Uterus (tissue), 2 donors: ENCODE measurements at regions not wholly inside any gene's neighbourhood (a gene's known extent, or its start where the extent isn't known, plus 50 kb on each side); places are given as distances from the start of the nearest gene placed in this dataset.

Experiments used
- CTCF ChIP-seq, 4 experiments: fragments of 200-600 bp in 2 of 4; fragments of 450-650 bp in 2 of 4; sonication (generic) in 2 of 4; IDR thresholded peaks; one replicate each; pipeline ENCODE4 v1.5.1; 2016 to 2019; ENCODE audit warnings: antibody characterized with exemption in 4 of 4, mild to moderate bottlenecking in 2 of 4, moderate library complexity in 1 of 4
- POLR2A ChIP-seq, 2 donors: fragments of 450-650 bp; IDR thresholded peaks; one replicate each; pipeline ENCODE4 v1.6.1; 2016; ENCODE audit warnings: antibody characterized with exemption in 2 of 2, mild to moderate bottlenecking in 1 of 2, moderate library complexity in 1 of 2

DNA sequence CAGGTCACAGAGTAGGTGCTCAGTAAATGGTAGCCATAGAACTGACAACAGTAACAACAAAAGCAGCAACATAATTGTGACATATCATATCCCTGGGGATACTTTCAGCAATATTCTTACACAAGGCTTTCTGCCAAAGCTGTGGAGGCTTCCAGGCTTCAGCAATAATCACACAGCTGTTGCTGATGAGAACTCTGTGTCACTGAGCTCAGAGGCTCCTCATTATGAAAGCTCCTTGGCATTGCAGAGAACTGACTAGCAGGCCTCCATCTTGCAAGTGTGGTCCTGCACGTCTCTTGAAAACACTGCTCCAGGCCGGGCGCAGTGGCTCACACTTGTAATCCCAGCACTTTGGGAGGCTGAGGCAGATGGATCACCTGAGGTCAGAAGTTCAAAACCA lies 97.3 kb upstream of the BTG1 start:
- TF ChIP-seq CTCF (IDR thresholded peaks at IDR 0.05) (no peak), POLR2A (IDR thresholded peaks at IDR 0.05) (no peak)
